M059J (cell line): ENCODE measurements at regions not wholly inside any gene's neighbourhood (a gene's known extent, or its start where the extent isn't known, plus 50 kb on each side); places are given as distances from the start of the nearest gene placed in this dataset.
A peak's percentile ranks its signal among the peaks of the same experiment; 100 is the strongest.

Experiments used
- DNase-seq: peaks from one replicate; pipeline ENCODE4 v3.0.0-alpha.2; 2012; ENCODE audit warnings: low read depth

DNA sequence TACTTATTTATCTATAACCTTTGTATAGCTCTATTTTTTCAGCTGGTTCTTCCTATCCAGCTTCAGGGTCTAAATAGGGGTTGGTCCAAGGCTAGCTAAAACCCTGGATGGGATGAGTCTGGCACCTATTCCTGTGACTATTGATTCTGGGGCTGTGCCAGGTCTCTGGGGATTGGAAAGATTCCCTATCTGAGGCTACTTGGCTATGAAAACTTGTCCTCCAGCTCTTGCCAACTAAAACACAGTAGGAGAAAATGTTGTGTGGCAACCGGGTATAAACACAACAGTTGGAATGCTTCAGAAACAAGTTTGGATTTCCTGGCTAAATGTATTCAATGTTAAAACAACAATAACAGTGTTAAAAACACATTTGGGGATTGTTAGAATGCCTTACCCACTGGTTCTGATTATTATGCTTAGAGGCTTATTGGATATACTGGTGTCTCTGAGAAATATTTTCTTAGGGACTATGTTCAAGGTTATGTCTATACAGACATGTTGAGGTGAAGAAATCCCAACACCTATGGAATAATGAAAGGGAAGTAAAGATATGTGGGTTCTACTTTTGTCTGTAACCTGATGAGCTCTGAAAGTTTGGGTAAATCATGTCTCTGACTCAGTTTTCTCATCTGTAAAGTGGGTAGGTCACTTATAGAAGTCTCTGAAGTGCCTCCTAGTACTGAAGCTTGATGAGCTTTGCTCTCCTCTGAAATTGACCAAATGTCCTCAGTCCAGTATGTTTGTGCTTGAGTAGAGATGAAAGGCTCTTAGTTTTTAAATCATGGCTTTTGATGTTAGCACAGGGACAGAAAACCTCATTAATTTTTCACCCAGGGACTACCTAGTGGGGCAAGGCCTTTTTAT lies 460.7 kb downstream of the MTX2 start:
- DNase-seq = peak; percentile 6

DNA sequence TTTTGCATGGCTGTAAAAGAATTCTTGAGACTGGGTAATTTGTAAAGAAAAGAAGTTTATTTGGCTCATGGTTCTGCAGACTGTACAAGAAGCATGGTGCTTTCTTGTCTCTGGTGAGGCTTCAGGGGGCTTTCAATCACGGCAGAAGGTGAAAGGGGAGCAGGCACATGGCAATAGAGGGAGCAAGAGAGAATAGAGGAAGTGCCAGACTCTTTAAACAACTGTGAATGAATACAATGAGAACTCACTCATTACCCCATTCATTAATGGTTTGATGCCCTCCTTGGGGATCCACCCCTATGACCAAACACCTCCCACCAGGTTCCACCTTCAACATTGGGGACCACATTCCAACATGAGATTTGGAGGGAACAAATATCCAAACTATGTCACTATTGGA lies 463.5 kb downstream of the MTX2 start:
- no peak for DNase-seq

DNA sequence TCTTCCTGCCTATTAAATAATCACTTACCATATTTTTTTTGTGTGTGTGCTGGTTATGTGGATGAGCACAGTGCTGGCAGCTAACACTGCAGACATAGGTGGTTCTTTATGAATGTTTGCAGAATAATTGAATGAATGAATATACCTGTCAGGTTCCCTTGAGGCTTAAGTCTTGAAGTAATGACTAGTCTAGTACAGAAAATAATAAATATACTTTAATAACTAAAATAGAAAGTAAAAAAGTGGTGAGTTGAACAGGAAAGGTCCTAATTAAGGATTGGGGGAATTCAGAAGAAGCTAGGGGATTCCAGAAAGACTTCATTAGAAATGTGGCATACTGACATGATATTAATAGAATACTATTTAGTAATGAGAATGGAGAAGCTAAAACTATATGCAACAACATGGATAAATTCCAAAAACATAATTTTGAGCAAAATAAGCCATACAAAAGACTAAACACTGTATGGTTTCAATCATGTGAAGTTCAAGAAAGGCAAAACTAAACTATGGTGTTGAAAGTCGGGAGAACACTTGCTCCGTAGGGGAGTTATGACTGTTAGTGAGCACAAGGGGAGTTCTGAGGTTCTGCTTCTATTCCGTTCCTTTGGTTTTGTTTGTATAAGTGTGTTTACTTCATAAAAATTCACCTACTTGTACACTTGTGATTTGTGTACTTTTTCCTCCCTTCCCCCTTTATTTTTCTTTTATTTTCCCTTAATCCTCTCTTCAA lies 464.6 kb downstream of the MTX2 start:
- no peak for DNase-seq

GRCh38 chr2:176734868-176735267 lies 465.6 kb downstream of the MTX2 start:
- DNase-seq = no peak

GRCh38 chr2:176742271-176742670 lies 470.3 kb upstream of the HNRNPA3 start:
- no peak for DNase-seq

DNA sequence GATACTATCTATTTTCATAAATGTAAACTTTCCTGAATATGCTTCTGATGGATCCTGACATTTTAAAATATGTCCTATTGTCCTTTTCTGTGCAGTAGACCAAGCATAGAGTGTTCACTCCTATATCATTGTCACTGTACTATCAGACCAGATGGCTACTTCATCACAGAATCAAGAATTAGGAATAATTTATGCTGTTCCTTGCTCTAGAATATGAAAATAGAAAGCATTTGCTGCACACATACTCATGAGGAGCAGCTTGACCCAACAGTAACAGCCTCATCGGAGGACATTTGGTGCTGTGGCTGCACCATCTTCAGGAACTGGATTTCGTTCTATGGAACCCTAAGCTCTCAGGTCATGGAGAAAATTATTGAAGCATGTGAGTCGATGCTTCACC lies 468.9 kb upstream of the HNRNPA3 start:
- no peak for DNase-seq

DNA sequence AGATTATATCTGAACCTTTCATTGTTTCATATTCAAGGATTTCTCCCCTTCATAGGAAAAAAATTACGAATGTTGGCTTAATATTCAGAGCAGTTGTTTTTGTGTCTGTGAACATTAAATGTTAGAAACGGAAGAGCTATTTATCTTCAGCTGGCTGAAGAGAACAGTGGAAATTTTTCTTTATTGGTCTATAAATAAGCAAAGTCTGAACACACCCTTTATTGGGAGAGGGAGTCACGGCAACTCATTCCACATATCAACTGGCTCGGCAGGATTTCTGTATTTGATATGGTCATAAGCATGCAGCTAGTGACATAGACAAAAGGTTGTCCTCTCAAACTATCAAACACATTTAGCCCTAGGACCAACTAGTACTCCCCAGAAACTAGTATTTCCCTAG lies 468.4 kb upstream of the HNRNPA3 start:
- DNase-seq = no peak

DNA sequence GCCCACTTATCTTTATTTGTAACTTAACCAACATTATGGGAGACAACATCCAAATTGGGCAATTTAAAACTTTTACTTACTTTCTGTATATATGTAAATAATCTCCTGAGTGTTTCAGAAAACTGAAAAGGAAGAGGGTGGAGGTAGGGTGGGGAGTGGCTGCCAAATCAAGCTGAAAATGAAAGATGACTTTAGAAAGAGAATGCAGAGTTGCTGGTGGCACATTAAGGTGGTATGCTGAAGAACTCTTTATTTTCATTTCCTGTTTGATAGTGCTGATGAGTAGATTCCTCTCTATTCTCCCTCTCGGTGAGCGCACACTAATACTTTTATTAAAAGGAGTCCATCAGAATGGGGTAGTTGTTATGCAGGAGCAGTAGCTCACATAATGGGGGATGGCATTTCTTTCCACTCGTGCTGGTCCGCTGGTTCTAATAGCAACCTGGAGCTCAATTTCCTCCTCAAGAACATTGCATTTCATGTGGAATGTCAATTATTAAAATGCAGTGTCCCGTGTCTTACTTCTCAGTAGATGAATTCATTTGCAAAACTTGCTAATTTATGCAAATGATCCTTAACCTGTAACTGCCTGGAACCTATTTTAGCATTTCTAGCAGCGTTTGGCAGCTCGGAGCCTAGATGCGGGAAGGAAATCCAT lies 466.9 kb upstream of the HNRNPA3 start:
- no peak for DNase-seq

- DNase-seq = no peak
Measured at GRCh38 chr2:176746411-176746810, 466.2 kb upstream of the HNRNPA3 start.

DNA sequence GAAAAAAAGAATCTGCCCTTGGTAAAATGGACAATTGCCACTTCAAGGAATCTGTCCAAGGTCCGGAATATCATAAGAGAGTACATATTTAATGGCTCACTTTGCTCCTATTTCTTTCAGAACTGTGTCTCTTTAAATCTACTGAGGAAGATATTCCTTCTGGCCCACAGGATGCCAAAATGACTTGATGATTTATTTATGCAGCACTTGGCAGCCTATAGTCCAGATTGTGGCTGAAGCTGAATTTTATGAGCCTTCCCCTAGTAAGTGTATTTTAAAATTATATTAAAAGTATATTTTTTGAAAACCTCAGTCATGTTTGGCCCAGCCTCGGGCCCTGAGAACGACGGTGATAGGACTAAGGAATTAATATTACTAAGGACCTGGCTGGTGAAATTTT lies 465.1 kb upstream of the HNRNPA3 start:
- no peak for DNase-seq

DNA sequence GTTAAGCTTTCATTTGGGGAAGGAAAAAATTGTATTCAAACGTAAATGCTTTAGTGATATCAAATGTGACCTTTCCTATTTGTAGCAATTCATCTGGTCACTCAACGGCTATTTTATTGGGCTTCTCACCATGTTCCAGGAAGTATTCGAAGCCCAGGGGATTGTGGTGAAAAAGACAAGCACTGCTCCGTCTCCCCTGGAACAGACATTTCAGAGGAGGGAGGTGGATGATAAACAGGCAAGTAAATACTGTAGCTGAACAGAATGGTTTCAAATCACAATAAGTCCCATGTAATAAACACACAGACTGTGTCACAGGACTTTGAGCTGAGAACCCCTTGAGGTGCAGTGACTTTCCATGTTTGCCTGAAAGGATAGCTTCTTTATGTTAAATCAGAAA lies 464.7 kb upstream of the HNRNPA3 start:
- no peak for DNase-seq

GRCh38 chr2:176748662-176749061 lies 463.9 kb upstream of the HNRNPA3 start:
- no peak for DNase-seq

GRCh38 chr2:176751314-176752227 lies 461.0 kb upstream of the HNRNPA3 start:
- no peak for DNase-seq

- no peak for DNase-seq
Measured at GRCh38 chr2:176752295-176752694, 460.3 kb upstream of the HNRNPA3 start.

- no peak for DNase-seq
Measured at GRCh38 chr2:176753205-176753604, 459.4 kb upstream of the HNRNPA3 start.

GRCh38 chr2:176753752-176754474 lies 458.7 kb upstream of the HNRNPA3 start:
- DNase-seq = no peak

DNA sequence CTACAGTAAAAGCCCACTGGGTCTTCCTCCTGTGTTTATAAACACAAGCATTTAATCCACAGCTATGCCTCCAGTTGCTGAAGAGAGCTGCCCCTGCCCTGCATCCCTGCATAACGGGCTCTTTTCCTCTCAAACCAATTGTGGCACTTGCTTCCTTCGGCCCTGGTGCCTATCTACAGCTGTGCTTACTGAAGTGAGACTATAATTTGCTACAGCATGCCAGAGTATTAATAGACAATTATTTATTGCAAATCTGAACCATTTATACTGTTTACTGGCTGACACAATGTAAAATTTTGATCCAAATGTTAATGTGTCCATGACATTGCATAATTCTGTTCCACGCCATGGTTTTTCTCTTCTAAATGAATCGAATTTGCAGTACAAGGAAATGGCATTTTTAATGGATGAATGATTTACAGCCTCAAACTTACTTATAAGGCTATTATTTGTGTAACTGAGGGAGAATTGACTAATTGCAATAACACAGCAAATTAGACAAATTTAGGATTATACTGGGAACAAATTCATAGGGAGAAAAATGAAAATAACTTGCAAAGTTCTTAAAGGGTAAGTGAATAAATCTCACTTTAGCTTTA lies 457.0 kb upstream of the HNRNPA3 start:
- no peak for DNase-seq

DNA sequence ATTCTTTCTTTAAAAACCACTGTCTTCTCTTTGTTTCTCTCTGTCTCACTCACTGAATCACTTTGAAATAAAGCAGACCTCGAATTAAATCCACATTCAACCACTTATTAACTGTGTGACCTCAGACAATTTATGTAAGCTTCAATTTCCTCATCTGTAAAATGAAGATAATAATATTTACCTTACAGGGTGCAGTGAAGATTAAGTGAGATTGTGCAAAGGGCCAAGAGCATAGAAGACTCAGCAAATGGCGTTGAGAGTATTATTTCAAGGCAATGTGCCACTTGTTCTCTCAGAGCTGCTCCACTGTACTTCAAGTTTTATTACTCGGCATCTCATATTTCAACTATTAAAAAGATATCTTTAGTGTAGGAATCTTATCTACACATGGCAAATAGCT lies 454.2 kb upstream of the HNRNPA3 start:
- no peak for DNase-seq

DNA sequence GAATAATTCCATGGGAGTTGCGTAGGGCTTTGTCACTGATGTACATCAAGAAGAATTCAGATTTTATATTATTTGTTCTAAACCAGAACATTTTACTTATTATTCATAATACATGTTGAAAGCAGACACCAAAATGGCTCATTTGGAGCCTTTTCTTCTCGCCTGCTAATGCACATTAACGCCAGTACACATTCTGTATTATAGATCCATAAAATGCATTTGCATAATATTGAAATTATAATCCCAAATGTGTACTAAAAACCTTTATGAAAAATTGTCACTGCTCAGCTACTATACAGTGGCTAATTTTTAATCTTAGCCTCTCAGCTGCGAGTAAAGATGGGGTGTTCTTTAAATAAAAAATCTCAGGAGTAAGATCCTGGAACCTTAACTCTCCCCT lies 452.2 kb upstream of the HNRNPA3 start:
- DNase-seq = no peak

DNA sequence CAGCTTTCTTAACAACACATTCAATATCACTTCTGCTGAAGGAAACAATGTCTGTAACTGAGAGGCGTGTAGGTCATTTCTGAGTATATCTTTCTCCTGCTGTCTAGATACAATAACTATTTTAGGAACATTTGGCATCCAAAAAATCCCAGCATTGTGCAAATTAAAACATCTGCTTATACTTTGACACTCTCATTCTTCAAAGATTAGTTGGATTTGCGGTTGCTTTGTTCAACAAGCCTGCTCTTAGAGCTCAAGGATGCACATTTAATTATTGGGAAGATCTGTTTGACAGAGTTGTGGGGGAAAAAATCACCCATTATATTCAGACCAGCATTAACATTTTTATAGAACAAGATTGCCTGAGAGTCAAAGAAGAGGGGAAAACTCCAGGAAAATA lies 449.5 kb upstream of the HNRNPA3 start:
- no peak for DNase-seq
